ENCODE measurements at regions not wholly inside any gene's neighbourhood (a gene's known extent, or its start where the extent isn't known, plus 50 kb on each side); places are given as distances from the start of the nearest gene placed in this dataset.

DNA sequence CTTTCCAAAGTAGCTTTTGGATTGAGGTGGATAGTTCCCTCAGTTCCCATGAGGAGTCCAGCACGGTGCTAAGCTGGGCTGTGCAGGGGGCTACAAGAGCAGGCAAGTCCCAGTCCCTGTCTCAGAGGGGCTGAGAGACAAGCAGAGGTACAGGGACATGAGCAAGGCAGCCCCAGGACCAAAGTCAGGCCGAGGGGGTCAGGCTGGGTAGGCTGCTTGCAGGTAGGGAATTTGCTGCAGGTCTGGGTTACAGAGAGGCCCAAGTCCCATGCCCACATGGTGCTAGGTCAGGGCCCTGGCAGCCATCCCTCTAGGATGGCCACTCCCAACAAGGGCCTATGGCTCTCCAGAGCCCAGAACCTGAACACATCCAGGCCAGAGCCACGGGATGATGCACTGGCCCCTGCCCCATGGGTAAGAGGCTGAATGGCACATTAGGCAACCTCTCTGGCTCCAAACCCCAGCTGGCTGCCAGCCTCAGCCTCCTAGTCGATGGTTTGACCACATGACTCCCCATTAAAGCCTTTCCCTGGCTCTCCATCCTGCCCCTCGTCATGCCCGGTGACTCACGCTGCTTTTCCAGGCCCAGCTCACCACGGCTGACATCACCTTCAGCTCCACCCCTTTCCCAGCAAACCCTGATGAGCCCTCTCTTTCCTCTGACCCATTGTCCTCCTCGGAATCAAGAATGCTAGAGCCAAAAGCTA is 83.7 kb downstream of the SDC1 start:
- TF ChIP-seq, protein P1, sequence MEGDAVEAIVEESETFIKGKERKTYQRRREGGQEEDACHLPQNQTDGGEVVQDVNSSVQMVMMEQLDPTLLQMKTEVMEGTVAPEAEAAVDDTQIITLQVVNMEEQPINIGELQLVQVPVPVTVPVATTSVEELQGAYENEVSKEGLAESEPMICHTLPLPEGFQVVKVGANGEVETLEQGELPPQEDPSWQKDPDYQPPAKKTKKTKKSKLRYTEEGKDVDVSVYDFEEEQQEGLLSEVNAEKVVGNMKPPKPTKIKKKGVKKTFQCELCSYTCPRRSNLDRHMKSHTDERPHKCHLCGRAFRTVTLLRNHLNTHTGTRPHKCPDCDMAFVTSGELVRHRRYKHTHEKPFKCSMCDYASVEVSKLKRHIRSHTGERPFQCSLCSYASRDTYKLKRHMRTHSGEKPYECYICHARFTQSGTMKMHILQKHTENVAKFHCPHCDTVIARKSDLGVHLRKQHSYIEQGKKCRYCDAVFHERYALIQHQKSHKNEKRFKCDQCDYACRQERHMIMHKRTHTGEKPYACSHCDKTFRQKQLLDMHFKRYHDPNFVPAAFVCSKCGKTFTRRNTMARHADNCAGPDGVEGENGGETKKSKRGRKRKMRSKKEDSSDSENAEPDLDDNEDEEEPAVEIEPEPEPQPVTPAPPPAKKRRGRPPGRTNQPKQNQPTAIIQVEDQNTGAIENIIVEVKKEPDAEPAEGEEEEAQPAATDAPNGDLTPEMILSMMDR (IDR thresholded peaks at IDR 0.05; ENCODE audit: insufficient read depth, low read length, poor library complexity, severe bottlenecking): no peak
- TF ChIP-seq EZH2phosphoT487 (conservative IDR thresholded peaks at IDR 0.05; ENCODE audit: low read length): no peak

Measured in SU-DHL-6 (cell line).